Prostate gland (tissue), 2 donors: ENCODE measurements at regions not wholly inside any gene's neighbourhood (a gene's known extent, or its start where the extent isn't known, plus 50 kb on each side); places are given as distances from the start of the nearest gene placed in this dataset.

Experiments used
- small RNA-seq, 2 donors: library from RNA; depleted of rRNA; stranded (forward); fragments of <200 nt; gene quantifications; one replicate each; pipeline ENCODE3, GENCODE V24; 2016

Small RNA genes lying in the stretch of these regions (small RNA-seq; reads per million reads assigned to genes)
- 0 reads per million in 2 donors for gene RN7SL680P
